ENCODE measurements at regions not wholly inside any gene's neighbourhood (a gene's known extent, or its start where the extent isn't known, plus 50 kb on each side); places are given as distances from the start of the nearest gene placed in this dataset.

DNA sequence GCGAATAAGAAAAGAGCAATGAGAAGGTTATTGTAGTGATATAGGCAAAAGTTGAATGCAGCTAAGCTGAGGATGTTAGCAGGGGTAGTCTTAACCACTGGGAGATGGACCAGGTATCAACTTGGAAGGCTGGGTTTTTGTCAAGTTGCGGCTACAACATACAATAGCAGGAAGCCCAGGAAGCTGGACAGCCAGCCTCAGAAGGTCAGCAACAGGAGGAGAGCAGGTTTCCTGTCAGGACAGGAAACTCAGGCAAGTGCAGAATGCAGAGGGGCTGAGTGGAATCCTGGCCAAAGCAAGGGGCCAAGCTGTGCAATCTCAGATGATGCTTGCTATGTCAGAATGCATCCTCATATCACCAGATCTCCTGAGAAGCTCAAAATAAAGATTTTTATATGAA lies 530.0 kb upstream of the ID2 start:
- Histone ChIP-seq H3K4me1 (no peaks in the 10 kb centered on the region), H3K4me2 (no peak overlapping the region), H3F3A (ENCODE audit: low read depth) (no peaks in the 10 kb centered on the region), H3K27ac (no peak overlapping the region), H3K9ac (no peak overlapping the region), H3K27me3 (no peaks in the 10 kb centered on the region), H2AFZ (replicated peaks) (no peak overlapping the region), H3K79me2 (ENCODE audit: low read depth) (no peaks in the 10 kb centered on the region), H3K9me3 (ENCODE audit: low read depth) (no peaks in the 10 kb centered on the region), H3K36me3 (no peaks in the 10 kb centered on the region), H3K4me3 (no peak overlapping the region), H4K20me1 (ENCODE audit: low read depth) (no peaks in the 10 kb centered on the region)
- Mint-ChIP-seq H3K4me3 (no peak overlapping the region), H3K27ac (peak overlapping the region; percentile 54), H3K27me3 (ENCODE audit: insufficient read depth, low read depth) (peaks cover 8% of the 10 kb centered on the region), H3K9me3 (no peaks in the 10 kb centered on the region), H3K4me1 (peaks cover 9% of the 10 kb centered on the region), H3K36me3 (no peaks in the 10 kb centered on the region)
- TF ChIP-seq, protein P1, sequence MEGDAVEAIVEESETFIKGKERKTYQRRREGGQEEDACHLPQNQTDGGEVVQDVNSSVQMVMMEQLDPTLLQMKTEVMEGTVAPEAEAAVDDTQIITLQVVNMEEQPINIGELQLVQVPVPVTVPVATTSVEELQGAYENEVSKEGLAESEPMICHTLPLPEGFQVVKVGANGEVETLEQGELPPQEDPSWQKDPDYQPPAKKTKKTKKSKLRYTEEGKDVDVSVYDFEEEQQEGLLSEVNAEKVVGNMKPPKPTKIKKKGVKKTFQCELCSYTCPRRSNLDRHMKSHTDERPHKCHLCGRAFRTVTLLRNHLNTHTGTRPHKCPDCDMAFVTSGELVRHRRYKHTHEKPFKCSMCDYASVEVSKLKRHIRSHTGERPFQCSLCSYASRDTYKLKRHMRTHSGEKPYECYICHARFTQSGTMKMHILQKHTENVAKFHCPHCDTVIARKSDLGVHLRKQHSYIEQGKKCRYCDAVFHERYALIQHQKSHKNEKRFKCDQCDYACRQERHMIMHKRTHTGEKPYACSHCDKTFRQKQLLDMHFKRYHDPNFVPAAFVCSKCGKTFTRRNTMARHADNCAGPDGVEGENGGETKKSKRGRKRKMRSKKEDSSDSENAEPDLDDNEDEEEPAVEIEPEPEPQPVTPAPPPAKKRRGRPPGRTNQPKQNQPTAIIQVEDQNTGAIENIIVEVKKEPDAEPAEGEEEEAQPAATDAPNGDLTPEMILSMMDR (IDR thresholded peaks at IDR 0.05) = no peak
- no peak for DNase-seq (ENCODE audit: low spot score)

DNA sequence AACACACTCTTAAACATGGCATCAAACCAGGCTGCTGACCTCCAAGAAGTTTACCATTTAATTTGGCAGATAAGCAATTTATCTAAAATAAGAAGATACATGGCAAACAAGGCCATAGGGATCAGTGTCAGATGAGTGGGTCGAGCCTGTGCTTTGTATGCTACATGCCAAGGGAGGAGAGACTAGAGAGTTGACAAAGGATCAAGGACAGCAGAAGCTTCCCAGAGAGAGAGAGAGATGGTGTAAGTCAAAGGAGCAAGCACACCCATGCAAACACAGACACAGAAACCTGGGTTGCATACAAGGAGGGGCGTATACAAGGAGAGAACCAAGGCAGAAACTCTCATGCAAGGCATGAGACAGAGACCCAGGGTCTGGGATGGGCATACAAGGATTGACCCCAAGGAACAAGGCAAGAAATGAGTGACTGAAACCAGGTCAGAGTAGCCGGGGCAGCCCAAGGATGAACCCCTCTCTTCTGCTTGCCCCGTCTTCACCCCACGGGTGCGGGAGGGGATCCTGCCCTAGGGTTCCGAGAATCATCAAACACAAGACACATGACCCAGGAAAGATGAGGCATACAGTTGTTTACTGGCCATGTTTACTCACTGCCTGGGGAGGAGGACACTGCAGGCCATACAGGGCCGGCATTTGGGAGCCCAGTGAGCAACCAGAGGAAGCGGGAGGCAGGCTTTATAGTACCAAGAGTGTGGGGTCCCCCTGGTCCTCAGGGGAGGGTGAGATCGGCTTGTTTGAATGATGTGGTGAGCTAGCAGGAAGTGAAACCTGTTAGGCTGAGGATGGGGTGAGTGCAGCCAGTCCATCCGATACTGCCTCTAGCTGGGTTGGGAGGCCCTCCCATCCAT lies 529.2 kb upstream of the ID2 start:
- Histone ChIP-seq H3K4me2 (no peak overlapping the region), H3K9me3 (ENCODE audit: low read depth) (no peaks in the 10 kb centered on the region), H3K27ac (no peak overlapping the region), H3K9ac (no peak overlapping the region), H3K79me2 (ENCODE audit: low read depth) (no peaks in the 10 kb centered on the region), H3K4me3 (no peak overlapping the region), H3K27me3 (no peaks in the 10 kb centered on the region), H2AFZ (replicated peaks) (peak overlapping the region; percentile 34), H3K36me3 (no peaks in the 10 kb centered on the region), H3F3A (ENCODE audit: low read depth) (no peaks in the 10 kb centered on the region), H3K4me1 (no peaks in the 10 kb centered on the region), H4K20me1 (ENCODE audit: low read depth) (no peaks in the 10 kb centered on the region)
- TF ChIP-seq EZH2 (IDR thresholded peaks at IDR 0.05) = no peak
- no peak for TF ChIP-seq EZH2phosphoT487 (IDR thresholded peaks at IDR 0.05)
- TF ChIP-seq, protein P1 (IDR thresholded peaks at IDR 0.05) = no peak
- Mint-ChIP-seq H3K27me3 (ENCODE audit: insufficient read depth, low read depth) (peaks cover 8% of the 10 kb centered on the region), H3K4me1 (peaks cover 13% of the 10 kb centered on the region), H3K27ac (no peak overlapping the region), H3K36me3 (peaks cover 5% of the 10 kb centered on the region), H3K9me3 (peaks cover 5% of the 10 kb centered on the region), H3K4me3 (no peak overlapping the region)
- DNase-seq (ENCODE audit: low spot score) = no peak

DNA sequence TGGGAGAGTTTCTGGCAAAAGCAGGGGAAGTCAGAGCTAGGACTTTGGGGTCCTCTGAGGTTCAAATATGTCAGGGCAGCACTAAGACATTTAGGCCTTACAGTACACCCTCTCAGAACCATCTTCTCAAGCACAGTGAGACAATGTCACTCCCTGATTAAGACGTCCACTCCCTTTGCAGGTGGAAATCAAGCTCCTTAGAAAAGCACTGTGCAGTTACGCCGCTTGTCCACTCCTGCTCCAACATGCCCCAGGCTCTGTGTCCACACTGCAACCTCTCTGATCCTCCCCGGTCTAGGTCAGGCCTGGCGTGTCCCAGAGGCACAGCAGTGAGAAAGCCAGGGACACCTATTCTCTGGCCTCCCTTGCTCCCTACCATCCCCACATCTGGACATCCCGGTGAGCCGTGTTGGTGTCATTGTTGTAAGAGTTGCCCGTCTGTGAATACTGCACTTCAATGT lies 528.6 kb upstream of the ID2 start:
- no peaks in the 10 kb centered on the region for H3K36me3 ChIP-seq
- no peak overlapping the region for H3K9ac ChIP-seq
- H3K27me3 ChIP-seq = no peaks in the 10 kb centered on the region
- H3K9me3 ChIP-seq (ENCODE audit: low read depth) = no peaks in the 10 kb centered on the region
- DNase-seq (ENCODE audit: low spot score) = no peak
- H3K9me3 Mint-ChIP-seq = peaks cover 6% of the 10 kb centered on the region
- H3K4me1 Mint-ChIP-seq = peaks cover 20% of the 10 kb centered on the region
- no peaks in the 10 kb centered on the region for H3K79me2 ChIP-seq (ENCODE audit: low read depth)
- H4K20me1 ChIP-seq (ENCODE audit: low read depth) = no peaks in the 10 kb centered on the region
- H3K27ac ChIP-seq = no peak overlapping the region
- no peak overlapping the region for H2AFZ ChIP-seq (replicated peaks)
- H3K36me3 Mint-ChIP-seq = peaks cover 6% of the 10 kb centered on the region
- H3K27me3 Mint-ChIP-seq (ENCODE audit: insufficient read depth, low read depth) = peaks cover 8% of the 10 kb centered on the region
- no peak overlapping the region for H3K4me3 Mint-ChIP-seq
- H3K4me3 ChIP-seq = no peak overlapping the region
- no peak overlapping the region for H3K4me2 ChIP-seq
- TF ChIP-seq EZH2 (IDR thresholded peaks at IDR 0.05) (no peak), EZH2phosphoT487 (IDR thresholded peaks at IDR 0.05) (no peak)
- TF ChIP-seq, protein P1 (IDR thresholded peaks at IDR 0.05) = no peak
- H3F3A ChIP-seq (ENCODE audit: low read depth) = no peaks in the 10 kb centered on the region
- no peak overlapping the region for H3K27ac Mint-ChIP-seq
- H3K4me1 ChIP-seq = peaks cover 3% of the 10 kb centered on the region
